ENCODE measurements at regions not wholly inside any gene's neighbourhood (a gene's known extent, or its start where the extent isn't known, plus 50 kb on each side); places are given as distances from the start of the nearest gene placed in this dataset.

DNA sequence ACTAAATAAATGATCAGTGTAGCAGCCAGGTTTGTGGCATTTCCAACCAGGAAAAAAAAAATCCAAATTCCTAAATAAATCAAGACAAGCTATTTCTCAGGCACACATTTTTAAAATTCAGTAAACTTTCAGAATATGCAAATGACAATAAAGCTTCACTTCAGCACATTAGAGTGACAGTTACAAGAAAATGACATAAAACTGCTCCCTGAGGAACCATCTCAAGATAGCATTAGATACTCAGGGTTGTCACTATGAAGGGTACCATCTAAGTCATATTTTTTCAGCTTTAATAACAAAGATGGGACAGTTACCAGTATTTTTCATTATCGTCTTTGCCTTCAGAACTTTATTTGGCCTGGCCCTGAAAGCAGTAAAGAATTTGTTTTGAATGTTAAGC is 411.3 kb upstream of the RASGEF1B start (continued):
- TF ChIP-seq, protein P1, sequence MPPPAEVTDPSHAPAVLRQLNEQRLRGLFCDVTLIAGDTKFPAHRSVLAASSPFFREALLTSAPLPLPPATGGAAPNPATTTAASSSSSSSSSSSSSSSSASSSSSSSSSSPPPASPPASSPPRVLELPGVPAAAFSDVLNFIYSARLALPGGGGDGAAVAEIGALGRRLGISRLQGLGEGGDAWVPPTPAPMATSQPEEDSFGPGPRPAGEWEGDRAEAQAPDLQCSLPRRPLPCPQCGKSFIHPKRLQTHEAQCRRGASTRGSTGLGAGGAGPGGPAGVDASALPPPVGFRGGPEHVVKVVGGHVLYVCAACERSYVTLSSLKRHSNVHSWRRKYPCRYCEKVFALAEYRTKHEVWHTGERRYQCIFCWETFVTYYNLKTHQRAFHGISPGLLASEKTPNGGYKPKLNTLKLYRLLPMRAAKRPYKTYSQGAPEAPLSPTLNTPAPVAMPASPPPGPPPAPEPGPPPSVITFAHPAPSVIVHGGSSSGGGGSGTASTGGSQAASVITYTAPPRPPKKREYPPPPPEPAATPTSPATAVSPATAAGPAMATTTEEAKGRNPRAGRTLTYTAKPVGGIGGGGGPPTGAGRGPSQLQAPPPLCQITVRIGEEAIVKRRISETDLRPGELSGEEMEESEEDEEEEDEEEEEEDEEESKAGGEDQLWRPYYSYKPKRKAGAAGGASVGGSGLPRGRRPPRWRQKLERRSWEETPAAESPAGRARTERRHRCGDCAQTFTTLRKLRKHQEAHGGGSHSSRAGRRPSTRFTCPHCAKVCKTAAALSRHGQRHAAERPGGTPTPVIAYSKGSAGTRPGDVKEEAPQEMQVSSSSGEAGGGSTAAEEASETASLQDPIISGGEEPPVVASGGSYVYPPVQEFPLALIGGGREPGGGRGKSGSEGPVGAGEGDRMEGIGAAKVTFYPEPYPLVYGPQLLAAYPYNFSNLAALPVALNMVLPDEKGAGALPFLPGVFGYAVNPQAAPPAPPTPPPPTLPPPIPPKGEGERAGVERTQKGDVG (CRISPR knock-in tag; IDR thresholded peaks at IDR 0.05), result no peak
- TF ChIP-seq, protein P2, sequence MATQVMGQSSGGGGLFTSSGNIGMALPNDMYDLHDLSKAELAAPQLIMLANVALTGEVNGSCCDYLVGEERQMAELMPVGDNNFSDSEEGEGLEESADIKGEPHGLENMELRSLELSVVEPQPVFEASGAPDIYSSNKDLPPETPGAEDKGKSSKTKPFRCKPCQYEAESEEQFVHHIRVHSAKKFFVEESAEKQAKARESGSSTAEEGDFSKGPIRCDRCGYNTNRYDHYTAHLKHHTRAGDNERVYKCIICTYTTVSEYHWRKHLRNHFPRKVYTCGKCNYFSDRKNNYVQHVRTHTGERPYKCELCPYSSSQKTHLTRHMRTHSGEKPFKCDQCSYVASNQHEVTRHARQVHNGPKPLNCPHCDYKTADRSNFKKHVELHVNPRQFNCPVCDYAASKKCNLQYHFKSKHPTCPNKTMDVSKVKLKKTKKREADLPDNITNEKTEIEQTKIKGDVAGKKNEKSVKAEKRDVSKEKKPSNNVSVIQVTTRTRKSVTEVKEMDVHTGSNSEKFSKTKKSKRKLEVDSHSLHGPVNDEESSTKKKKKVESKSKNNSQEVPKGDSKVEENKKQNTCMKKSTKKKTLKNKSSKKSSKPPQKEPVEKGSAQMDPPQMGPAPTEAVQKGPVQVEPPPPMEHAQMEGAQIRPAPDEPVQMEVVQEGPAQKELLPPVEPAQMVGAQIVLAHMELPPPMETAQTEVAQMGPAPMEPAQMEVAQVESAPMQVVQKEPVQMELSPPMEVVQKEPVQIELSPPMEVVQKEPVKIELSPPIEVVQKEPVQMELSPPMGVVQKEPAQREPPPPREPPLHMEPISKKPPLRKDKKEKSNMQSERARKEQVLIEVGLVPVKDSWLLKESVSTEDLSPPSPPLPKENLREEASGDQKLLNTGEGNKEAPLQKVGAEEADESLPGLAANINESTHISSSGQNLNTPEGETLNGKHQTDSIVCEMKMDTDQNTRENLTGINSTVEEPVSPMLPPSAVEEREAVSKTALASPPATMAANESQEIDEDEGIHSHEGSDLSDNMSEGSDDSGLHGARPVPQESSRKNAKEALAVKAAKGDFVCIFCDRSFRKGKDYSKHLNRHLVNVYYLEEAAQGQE (IDR thresholded peaks at IDR 0.05; ENCODE audit: low read depth, low read length), result no peak
- TF ChIP-seq, protein P3, sequence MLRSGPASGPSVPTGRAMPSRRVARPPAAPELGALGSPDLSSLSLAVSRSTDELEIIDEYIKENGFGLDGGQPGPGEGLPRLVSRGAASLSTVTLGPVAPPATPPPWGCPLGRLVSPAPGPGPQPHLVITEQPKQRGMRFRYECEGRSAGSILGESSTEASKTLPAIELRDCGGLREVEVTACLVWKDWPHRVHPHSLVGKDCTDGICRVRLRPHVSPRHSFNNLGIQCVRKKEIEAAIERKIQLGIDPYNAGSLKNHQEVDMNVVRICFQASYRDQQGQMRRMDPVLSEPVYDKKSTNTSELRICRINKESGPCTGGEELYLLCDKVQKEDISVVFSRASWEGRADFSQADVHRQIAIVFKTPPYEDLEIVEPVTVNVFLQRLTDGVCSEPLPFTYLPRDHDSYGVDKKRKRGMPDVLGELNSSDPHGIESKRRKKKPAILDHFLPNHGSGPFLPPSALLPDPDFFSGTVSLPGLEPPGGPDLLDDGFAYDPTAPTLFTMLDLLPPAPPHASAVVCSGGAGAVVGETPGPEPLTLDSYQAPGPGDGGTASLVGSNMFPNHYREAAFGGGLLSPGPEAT (IDR thresholded peaks at IDR 0.05; ENCODE audit: low read depth), result no peak
- TF ChIP-seq MYB (IDR thresholded peaks at IDR 0.05; ENCODE audit: borderline replicate concordance, low read depth, low read length), result no peak
- TF ChIP-seq FOXM1 (IDR thresholded peaks at IDR 0.05; ENCODE audit: low read depth, low read length), result no peak
- no peak for TF ChIP-seq SMC3 (IDR thresholded peaks at IDR 0.05; ENCODE audit: borderline replicate concordance, low read length)

Data from GM12878 (cell line).